ENCODE measurements at regions not wholly inside any gene's neighbourhood (a gene's known extent, or its start where the extent isn't known, plus 50 kb on each side); places are given as distances from the start of the nearest gene placed in this dataset.

GRCh38 chr2:3099145-3099859, 278.3 kb downstream of the EIPR1 start:
- DNase-seq: no peak

DNA sequence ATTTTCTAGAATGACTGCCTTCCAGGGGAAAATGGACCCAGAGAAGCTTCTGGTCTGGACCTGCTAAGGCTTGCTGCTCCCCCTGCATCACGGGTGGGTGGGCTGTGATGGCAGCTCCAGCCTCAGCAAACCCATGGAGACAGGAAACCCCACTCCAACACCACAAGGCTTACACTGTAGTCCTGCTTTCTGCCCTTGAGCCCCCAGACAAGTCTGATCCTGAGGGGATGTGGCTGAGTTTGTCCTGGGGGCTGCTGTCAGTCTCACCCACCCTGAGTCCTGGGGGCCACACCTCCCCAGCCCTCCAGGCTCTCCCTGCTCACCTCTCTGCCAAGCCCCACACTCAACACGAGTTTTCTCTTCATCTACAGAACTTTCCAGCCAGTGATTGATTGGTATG, 279.4 kb downstream of the EIPR1 start:
- no peak for DNase-seq

DNA sequence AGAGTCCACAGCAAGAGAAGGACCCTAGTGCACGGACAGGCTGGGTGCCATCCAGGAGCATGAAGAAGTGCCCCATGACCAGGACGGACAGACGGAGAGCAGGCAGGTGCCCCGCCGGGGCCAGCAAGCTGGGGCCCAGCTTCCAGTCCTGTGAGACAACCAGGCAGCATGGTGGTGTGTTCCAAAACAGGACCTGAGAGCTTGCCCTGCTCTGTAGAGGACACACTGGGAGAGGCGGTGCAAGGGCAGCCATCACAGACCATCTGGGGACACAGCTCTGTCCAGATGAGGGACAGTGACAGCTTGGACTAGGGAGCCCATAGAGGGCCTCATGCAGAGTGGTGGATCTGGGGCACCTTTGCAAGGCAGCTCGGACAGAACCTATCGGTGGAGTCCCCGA, 279.8 kb downstream of the EIPR1 start:
- DNase-seq: no peak

- no peak for DNase-seq
These were observed 282.3 kb downstream of the EIPR1 start for GRCh38 chr2:3094999-3095958.

GRCh38 chr2:3094318-3094717, 283.3 kb downstream of the EIPR1 start:
- no peak for DNase-seq

DNA sequence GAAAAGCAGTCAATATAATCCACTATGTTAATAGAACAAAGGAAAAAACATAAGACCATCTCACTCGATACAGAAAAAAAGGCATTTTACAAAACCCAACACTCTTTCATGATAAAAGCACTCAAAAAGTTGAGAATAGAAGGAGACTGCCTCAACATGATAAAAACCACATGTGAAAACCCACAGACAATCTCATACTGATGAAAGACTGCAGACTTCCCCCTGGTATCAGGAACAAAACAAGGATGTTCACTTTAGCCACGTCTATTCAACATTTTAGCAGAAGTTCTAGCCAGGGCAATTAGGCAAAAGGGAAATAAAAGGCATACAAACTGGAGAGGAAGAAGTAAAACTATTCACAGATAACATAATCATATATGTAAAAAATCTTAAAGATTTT, 285.9 kb downstream of the EIPR1 start:
- DNase-seq: no peak

GRCh38 chr2:3082705-3083104, 294.9 kb downstream of the EIPR1 start:
- no peak for DNase-seq

DNA sequence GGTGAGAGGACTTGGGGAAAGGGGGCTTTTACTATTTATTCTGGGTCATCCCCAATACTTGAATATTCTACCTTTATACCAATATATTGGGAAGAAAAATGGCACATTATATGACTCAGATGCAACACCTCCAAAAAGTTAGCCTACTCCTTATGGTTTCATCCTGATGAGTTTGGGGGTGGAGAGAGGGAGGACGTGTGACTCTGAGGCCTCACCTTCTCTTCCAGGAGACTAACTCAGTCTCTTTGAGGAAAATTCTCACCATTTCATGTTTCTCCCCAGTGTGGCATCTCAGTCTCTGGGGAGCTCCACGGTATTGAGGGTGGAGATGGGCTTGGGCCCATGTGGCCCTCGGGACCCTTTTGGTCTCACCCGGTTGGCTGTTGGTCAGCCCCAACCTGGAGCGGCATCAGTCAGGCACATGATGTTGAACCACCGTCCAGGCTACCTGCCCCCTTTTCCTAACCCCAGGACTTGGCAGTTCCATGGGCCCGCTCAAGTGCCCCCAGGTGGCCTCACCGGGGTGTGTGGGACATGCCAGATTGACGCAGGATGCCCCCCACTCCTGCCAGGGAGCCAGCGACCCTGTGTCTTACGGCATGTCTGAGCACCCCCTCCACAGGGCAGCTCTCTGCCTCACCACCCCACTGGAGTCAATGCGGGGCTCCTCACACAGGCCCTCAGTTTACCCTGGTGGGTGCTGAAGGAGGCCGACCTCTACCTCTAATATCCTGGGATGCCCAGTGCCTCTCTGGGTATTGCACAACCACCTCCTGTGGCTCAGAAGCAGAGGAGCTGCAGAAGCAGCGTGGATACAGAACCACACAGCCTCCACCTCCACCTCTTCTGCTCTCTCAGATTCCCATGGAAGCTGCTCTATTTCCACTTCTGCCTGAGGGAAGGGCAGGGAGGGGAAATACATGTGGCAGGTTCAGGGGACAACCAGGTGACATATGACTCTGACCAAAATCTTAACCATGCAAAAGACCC, 297.4 kb downstream of the EIPR1 start:
- no peak for DNase-seq

DNA sequence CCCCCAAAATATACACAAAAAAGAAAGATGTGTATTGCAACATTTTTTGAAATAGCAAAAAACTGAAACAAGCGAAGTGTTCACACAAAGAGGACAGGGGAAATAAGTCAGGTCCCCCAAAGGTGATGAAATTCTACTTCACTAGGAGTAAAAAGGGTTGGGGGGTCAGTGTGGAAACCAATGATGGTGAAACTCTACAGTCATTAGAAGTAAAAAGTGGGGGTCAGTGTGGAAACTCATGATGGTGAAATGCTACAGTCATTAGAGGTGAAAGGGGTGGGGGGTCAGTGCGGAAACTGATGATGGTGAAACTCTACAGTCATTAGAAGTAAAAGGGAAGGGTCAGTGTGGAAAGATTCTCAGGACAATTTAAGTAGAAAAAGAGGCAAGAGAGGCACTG, 298.2 kb downstream of the EIPR1 start:
- no peak for DNase-seq

DNA sequence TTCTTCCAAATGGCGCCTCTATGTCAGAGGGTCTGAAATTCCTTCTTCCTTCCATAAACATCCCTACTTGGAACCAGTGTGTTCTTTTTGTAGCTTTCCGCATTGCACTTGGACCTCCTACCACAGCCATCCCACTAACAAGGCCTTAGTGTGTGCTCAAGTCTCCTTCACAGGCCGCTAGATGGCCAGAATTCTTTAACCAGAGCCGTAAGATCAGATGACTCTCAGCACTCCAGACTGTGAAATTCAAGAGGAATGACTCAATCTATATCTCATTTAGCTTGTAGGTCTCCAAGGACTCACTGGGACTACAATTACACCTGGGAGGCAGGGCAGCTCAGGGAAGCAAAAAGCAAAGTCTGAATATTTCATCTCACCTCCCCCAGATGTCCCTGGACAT, 298.9 kb downstream of the EIPR1 start:
- no peak for DNase-seq

DNA sequence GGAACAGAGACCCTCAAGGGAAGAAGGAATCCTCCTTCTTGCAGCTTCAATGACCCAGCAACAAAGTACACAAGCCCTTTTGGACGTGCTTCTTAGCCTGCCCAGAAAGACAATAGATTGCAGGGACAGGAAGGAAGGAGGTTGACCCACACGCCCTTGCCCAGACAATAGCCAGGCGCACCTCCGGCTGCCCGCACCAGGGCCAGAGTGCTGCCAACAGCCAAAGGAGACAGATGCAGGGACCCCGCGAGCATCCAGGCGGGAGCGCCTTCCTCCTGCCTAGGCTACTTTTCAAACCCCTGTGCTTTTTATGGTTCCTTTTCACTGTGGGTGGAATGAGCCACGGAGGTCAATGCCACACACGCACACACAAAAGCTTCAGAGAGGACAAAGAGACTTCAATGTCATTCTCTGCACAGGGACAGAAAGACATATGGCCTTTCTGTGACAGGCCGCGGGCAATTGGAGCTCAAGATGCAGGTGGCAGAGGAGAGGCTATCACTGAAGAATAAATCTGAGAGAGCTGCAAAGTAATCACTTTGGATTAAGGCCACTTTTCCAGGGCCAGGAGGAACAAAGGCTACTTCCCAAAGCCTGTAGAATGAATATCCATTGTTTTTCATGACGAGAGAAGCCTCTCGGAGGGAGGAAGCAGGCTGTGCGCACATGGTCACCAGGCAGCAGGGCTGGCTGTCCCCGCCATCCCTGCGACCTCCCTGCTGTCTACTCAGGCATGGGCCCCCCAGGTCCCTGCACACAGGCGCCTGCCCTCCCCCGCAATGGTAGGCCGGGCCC, 300.6 kb downstream of the EIPR1 start:
- no peak for DNase-seq

DNA sequence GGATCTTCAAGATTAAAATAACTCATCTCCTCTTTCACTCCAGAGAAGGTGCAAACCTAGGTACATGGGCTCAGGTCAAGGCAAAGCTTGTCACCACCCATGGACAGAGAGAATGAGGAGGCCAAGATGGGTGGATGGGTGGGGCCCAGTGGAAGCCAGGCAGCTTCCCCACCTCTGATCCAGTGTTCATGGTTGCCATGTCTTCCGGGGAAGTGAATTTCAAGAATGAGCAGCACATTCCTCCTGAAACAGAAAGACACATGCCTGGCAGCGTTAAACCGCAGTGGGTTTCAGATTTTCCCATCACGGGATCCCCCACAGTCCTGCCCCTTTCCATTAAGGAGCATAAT, 301.7 kb downstream of the EIPR1 start:
- DNase-seq: no peak

DNA sequence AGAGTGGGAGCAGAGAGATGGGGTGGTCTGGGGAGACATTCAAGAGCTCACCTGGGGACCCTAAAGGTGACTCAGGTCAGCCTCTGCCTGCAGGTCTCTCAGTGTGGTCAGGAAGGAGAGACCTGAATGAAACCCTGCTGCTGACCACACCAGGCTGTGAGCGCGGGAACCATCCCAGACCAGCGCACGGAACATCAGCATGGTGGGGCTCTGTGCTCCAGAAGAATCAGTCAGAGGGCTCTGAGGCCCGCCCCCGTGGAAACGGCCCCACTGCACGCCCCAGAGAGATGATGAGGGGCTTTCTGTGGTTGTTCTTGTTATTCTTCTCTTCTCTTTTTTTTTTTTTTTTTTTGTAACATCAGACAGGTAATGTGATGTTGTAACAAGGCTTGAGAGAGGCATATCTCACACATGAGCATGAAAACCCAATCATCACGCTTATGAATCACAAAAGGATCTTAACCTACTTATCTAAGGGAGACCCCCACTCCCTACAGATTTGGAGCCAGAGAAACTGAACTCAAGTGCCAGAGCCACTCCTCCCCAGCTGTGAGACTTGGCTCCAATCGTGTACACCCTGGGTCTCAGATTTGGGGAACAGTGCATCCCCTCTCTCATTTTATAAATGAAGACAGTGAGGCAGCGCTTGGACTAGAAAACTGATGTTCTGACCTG, 302.2 kb downstream of the EIPR1 start:
- DNase-seq: no peak

- no peak for DNase-seq
These were observed 303.9 kb downstream of the EIPR1 start for GRCh38 chr2:3073704-3074103.

DNA sequence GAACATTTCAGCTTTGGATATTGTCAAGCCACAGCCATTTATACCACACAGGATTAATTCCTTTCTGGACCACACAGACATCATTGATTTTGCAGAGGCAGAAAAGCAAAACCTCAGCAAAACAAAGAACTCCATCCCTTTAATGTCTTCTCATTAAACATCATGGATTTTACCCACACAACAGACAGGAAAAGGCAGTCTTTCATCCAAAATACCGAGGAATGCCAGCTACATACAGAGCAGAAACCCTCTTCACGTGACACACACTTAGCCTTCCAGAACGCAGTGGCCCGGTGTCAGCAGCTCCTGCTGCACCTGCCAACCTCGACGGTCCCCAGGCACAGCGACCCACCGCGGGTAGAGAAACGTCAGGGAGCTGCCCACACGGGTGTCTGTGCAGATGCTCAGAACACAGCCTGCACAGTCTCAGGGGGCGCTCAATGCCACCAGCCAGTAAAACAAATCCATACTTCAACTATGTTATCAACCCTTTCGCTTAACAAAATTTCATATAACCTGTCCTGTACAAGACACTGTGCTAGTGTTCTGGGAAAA, 304.5 kb downstream of the EIPR1 start:
- DNase-seq: no peak

DNA sequence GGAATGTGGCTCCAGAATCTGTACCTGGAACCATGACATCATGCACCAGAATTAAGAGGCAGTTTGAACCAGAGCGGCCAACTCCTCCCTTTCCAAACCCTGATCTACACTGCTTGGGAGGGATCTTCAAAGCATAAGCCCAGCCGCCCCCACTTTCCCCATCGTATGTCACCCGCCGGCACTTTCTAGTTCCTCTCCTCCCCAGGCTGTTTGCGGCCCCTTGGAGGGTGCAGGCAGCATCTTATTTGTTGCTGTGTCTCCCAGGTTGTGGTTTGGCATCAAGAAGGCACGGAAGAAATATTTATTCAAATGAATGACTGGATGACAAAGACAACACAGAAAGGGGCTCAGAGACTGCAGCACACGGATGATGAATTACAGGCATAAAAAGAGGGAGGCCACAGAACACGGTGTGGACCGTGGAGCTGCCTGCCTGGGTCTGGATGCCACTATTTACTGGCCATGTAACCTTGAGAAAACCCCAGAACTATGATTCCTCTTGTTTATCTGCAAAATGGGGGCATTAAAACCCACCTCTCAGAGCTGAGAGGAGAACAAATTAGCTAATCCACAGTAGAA, 305.8 kb downstream of the EIPR1 start:
- DNase-seq: no peak

DNA sequence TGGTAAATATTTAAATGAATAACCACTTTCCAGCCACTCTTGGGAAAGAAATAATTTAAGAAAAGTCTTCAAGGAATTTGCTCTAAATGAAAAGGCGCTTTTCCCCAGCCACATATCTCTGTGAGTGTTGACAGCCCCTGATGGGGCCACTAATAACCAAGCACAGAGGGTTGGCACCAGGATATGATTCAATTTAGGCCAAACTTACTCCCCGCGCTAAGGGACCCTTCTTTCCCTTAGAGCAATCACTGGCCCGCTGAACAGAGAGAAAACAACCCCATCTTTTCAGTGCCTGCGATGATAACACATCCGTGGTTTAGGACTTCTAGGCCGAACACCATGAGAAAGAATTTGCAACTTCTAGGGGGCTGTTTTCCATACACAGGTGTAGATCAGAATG, 310.8 kb downstream of the EIPR1 start:
- no peak for DNase-seq

DNA sequence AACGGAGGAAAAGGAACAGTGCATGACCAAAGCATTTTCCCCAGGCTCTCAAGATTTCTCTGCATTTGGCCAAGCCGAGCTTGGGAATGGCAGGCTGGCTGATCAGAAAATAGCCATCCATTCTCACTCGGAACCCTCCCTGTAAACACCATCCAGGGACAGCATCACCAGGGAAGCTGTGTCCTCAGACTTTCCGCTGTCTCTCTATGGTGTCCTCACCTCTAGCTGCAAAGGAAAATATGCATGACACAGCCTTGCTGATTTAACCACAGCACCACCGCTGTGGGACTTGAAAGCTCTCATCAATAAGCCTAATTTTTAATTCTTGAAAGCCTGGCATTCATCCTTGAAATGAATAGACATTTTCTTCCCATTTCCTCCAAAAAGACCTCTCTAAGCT, 311.7 kb downstream of the EIPR1 start:
- DNase-seq: no peak

DNA sequence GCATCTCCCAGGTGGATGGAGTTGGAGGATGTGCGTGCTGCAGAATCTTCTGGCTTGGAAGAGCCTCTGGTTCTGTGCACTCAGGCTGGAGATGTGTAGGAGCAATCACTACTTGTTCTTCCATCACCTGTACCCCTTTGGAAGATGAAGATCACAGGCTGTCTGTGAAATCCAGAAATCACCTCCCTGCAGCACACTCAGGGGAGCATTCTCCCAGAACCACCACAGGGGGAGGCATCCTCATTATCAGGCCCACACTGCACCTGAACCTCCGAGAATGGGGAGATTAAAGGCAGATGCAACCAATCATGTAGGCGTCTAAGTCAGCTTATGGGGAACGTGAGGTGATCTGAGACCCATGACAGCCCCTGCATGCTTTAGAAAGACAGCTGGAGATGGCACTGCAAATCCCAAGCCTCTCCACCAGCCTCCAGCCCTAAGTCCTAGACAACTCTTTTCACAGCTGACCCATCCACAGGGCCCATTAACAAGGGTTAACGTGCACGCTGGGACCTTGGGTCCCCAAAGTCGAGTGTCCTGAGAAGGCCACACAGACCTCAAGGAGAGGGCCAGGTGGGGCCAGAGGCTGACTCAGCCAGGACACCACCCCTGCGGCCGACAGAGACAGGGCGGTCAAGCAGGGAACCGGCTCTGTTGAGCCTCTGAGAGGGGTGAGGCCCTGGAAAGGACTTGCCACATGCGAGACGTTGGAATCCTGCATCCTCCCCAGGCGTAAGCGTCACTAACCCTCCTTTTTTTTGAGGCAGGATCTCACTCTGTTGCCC, 314.9 kb downstream of the EIPR1 start:
- DNase-seq: no peak

DNA sequence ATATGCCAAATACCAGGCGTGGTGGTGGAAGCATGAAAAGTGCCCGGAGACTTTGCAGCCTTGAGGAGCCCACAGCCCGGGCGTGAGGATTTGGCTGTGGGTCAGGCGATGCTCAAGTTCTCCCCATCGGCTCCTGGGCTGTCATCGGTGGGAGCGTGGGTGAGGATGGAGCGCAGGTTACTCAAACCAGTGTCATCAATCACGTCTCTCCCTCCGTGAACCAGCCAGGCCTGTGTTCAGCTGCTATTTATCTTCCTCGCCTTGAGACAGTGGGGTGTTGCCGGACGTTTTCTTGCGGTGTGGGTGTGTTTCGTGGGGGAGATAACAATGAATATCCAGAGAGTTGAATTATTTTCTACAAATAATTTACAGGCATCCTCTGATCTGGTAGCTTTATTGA, 317.6 kb downstream of the EIPR1 start:
- no peak for DNase-seq

Measured in 8988T (cell line).